CD4-positive, alpha-beta memory T cell (primary cell): ENCODE measurements at regions not wholly inside any gene's neighbourhood (a gene's known extent, or its start where the extent isn't known, plus 50 kb on each side); places are given as distances from the start of the nearest gene placed in this dataset.
A peak's percentile ranks its signal among the peaks of the same experiment; 100 is the strongest.

Experiments used
- CTCF ChIA-PET: fragments of 350-600 bp; sonication (Branson Sonifier 250); formaldehyde crosslinking; loops from one replicate; lab custom pipeline; 2021; ENCODE audit warnings: inconsistent platforms; ENCODE audit not compliant: partially characterized antibody; lab: Charles Lee
- POLR2A ChIA-PET: fragments of 350-600 bp; sonication (Branson Sonifier 250); formaldehyde crosslinking; loops from one replicate; lab custom pipeline; 2021; ENCODE audit not compliant: partially characterized antibody; lab: Charles Lee
- DNase-seq, 5 donors: peaks; one replicate each; pipeline versions ENCODE4 v3.0.0 to v3.0.0-alpha.2; 2020 to 2022; ENCODE audit warnings: mixed read lengths in 1 of 5
- H3K27ac ChIP-seq: one replicate; pipeline ENCODE4 v1.7.0; 2013; ENCODE audit warnings: low read depth, low read length
- H3K27me3 ChIP-seq: 2 replicates; pipeline ENCODE4 v1.7.0; 2013; ENCODE audit warnings: mild to moderate bottlenecking, low read length, moderate library complexity; ENCODE audit not compliant: insufficient read depth
- H3K36me3 ChIP-seq: 2 replicates; pipeline ENCODE4 v1.7.0; 2013; ENCODE audit warnings: mild to moderate bottlenecking, low read length, moderate library complexity; ENCODE audit not compliant: insufficient read depth
- H3K4me1 ChIP-seq: 2 replicates; pipeline ENCODE4 v1.7.0; 2013; ENCODE audit warnings: mild to moderate bottlenecking, low read length, moderate library complexity; ENCODE audit not compliant: insufficient read depth
- H3K4me3 ChIP-seq, 2 donors: one replicate each; pipeline ENCODE4 v1.7.0; 2013; ENCODE audit warnings: low read length in 2 of 2, mild to moderate bottlenecking in 1 of 2
- H3K9me3 ChIP-seq, 2 donors: one replicate each; pipeline ENCODE4 v1.7.0; 2013; ENCODE audit warnings: low read length in 2 of 2, control low read depth in 1 of 2; ENCODE audit not compliant: control insufficient read depth in 1 of 2
- H3K27ac Mint-ChIP-seq, 7 donors: one replicate each; pipeline ENCODE4 v1.8.0; 2020 to 2021; ENCODE audit warnings: mixed read lengths in 7 of 7, mild to moderate bottlenecking in 6 of 7, inconsistent platforms in 3 of 7, moderate library complexity in 3 of 7
- H3K27me3 Mint-ChIP-seq, 2 donors: one replicate each; pipeline ENCODE4 v1.8.0; 2020 to 2021; ENCODE audit warnings: mixed read lengths in 2 of 2
- H3K36me3 Mint-ChIP-seq, 2 donors: one replicate each; pipeline ENCODE4 v1.8.0; 2020 to 2021; ENCODE audit warnings: mixed read lengths in 2 of 2, inconsistent platforms in 1 of 2, mild to moderate bottlenecking in 1 of 2
- H3K4me1 Mint-ChIP-seq, 4 donors: one replicate each; pipeline ENCODE4 v1.8.0; 2020 to 2021; ENCODE audit warnings: mixed read lengths in 4 of 4, mild to moderate bottlenecking in 1 of 4
- H3K4me3 Mint-ChIP-seq, 8 donors: one replicate each; pipeline ENCODE4 v1.8.0; 2020 to 2021; ENCODE audit warnings: mixed read lengths in 8 of 8, mild to moderate bottlenecking in 7 of 8, moderate library complexity in 6 of 8, inconsistent platforms in 3 of 8
- H3K9me3 Mint-ChIP-seq, 8 donors: one replicate each; pipeline ENCODE4 v1.8.0; 2020 to 2021; ENCODE audit warnings: mixed read lengths in 8 of 8, mild to moderate bottlenecking in 5 of 8, inconsistent platforms in 3 of 8, moderate library complexity in 1 of 8
- intact Hi-C: fragments of 100-400 bp; cut with micrococcal nuclease; formaldehyde crosslinking; loops from one replicate; pipeline ENCODE4 v1.15.1; 2023

- intact Hi-C loops, result no loop called here
Observed at GRCh38 chr3:190227064-190227463, 95.2 kb downstream of the CLDN1 start.

GRCh38 chr3:190224863-190225692 lies 97.2 kb downstream of the CLDN1 start:
- Histone ChIP-seq H3K4me3 (no peak overlapping the region), H3K27ac (no peak overlapping the region), H3K27me3 (no peaks in the 10 kb centered on the region), H3K4me1 (no peaks in the 10 kb centered on the region), H3K9me3 (no peaks in the 10 kb centered on the region), H3K36me3 (no peaks in the 10 kb centered on the region)
- DNase-seq, result peak in 1 of 5 donors; percentile 1
- Mint-ChIP-seq H3K9me3 (peaks cover 0 to 11% (median 5%) of the 10 kb centered on the region in 8 donors), H3K4me1 (peaks cover 0 to 1% (median under 1%) of the 10 kb centered on the region in 4 donors), H3K4me3 (peak overlapping the region in 1 of 8 donors; percentile 10), H3K27me3 (peaks cover 1 to 2% of the 10 kb centered on the region in 2 donors), H3K36me3 (no peaks in the 10 kb centered on the region), H3K27ac (no peak overlapping the region)
- ChIA-PET POLR2A (no interaction called here), CTCF (interaction anchor here (1.5 kb wide), 1 partner anchor 98 kb away, joined by 7 read pairs; the partner anchor contains the start of gene CLDN1)
- intact Hi-C loops, result loop anchor here (1.0 kb wide), 1 partner anchor 97 kb away; the partner anchor contains the start of gene CLDN1

More at GRCh38 chr3:190227064-190227463, 95.2 kb downstream of the CLDN1 start:
- H3K36me3 Mint-ChIP-seq, result no peaks in the 10 kb centered on the region
- no peaks in the 10 kb centered on the region for H3K36me3 ChIP-seq
- no peak for DNase-seq
- H3K9me3 ChIP-seq, result no peaks in the 10 kb centered on the region
- CTCF ChIA-PET, result no interaction called here
- no peak overlapping the region for H3K4me3 ChIP-seq
- no peaks in the 10 kb centered on the region for H3K27me3 ChIP-seq
- H3K27me3 Mint-ChIP-seq, result peaks cover 0 to 2% of the 10 kb centered on the region in 2 donors
- no peaks in the 10 kb centered on the region for H3K4me1 ChIP-seq
- H3K27ac ChIP-seq, result no peak overlapping the region
- H3K27ac Mint-ChIP-seq, result no peak overlapping the region
- no peaks in the 10 kb centered on the region for H3K9me3 Mint-ChIP-seq
- peaks cover 0 to 1% (median under 1%) of the 10 kb centered on the region in 4 donors for H3K4me1 Mint-ChIP-seq
- no peak overlapping the region for H3K4me3 Mint-ChIP-seq
- POLR2A ChIA-PET, result no interaction called here

- Mint-ChIP-seq H3K27ac (no peak overlapping the region), H3K4me3 (no peak overlapping the region), H3K4me1 (no peaks in the 10 kb centered on the region), H3K9me3 (peaks cover 0 to 11% (median 5%) of the 10 kb centered on the region in 8 donors), H3K27me3 (peaks cover 1 to 2% of the 10 kb centered on the region in 2 donors), H3K36me3 (no peaks in the 10 kb centered on the region)
- no peaks in the 10 kb centered on the region for H3K9me3 ChIP-seq
- H3K36me3 ChIP-seq, result no peaks in the 10 kb centered on the region
- no peak overlapping the region for H3K4me3 ChIP-seq
- no peaks in the 10 kb centered on the region for H3K4me1 ChIP-seq
- no peak for DNase-seq
- no peak overlapping the region for H3K27ac ChIP-seq
- ChIA-PET CTCF (interaction anchor here (0.7 to 1.5 kb wide), 2 partner anchors 13 to 98 kb away, joined by 3 to 7 read pairs; partner anchors contain the start of gene CLDN1), POLR2A (no interaction called here)
- intact Hi-C loops, result loop anchor here (1.0 kb wide), 1 partner anchor 98 kb away; the partner anchor contains the start of gene CLDN1
- no peaks in the 10 kb centered on the region for H3K27me3 ChIP-seq
Observed at GRCh38 chr3:190224456-190224855, 97.8 kb downstream of the CLDN1 start.

GRCh38 chr3:190222916-190223315 lies 99.3 kb downstream of the CLDN1 start:
- Histone ChIP-seq H3K36me3 (no peaks in the 10 kb centered on the region), H3K27me3 (no peaks in the 10 kb centered on the region), H3K9me3 (no peaks in the 10 kb centered on the region), H3K4me1 (no peaks in the 10 kb centered on the region), H3K27ac (no peak overlapping the region), H3K4me3 (no peak overlapping the region)
- H3K4me1 Mint-ChIP-seq, result no peaks in the 10 kb centered on the region
- no peaks in the 10 kb centered on the region for H3K36me3 Mint-ChIP-seq
- ChIA-PET CTCF (no interaction called here), POLR2A (no interaction called here)
- H3K4me3 Mint-ChIP-seq, result no peak overlapping the region
- H3K27ac Mint-ChIP-seq, result no peak overlapping the region
- H3K27me3 Mint-ChIP-seq, result peaks cover 0 to 1% of the 10 kb centered on the region in 2 donors
- DNase-seq, result no peak
- intact Hi-C loops, result no loop called here
- peaks cover 0 to 11% (median 5%) of the 10 kb centered on the region in 8 donors for H3K9me3 Mint-ChIP-seq

GRCh38 chr3:190222360-190222759 lies 99.9 kb downstream of the CLDN1 start:
- no peaks in the 10 kb centered on the region for H3K36me3 Mint-ChIP-seq
- H3K27me3 Mint-ChIP-seq, result peaks cover 0 to 1% of the 10 kb centered on the region in 2 donors
- no peaks in the 10 kb centered on the region for H3K4me1 ChIP-seq
- intact Hi-C loops, result no loop called here
- H3K9me3 Mint-ChIP-seq, result peaks cover 0 to 11% (median 5%) of the 10 kb centered on the region in 8 donors
- no peak overlapping the region for H3K4me3 ChIP-seq
- no peak overlapping the region for H3K27ac Mint-ChIP-seq
- ChIA-PET CTCF (no interaction called here), POLR2A (no interaction called here)
- no peak overlapping the region for H3K4me3 Mint-ChIP-seq
- DNase-seq, result no peak
- no peaks in the 10 kb centered on the region for H3K36me3 ChIP-seq
- H3K27ac ChIP-seq, result no peak overlapping the region
- no peaks in the 10 kb centered on the region for H3K4me1 Mint-ChIP-seq
- no peaks in the 10 kb centered on the region for H3K9me3 ChIP-seq
- H3K27me3 ChIP-seq, result no peaks in the 10 kb centered on the region

GRCh38 chr3:190220362-190220761 lies 99.7 kb upstream of the P3H2 start:
- Mint-ChIP-seq H3K9me3 (peaks cover 0 to 11% (median 5%) of the 10 kb centered on the region in 8 donors), H3K27ac (no peak overlapping the region), H3K4me3 (no peak overlapping the region), H3K36me3 (no peaks in the 10 kb centered on the region), H3K27me3 (peaks cover 0 to 1% of the 10 kb centered on the region in 2 donors), H3K4me1 (no peaks in the 10 kb centered on the region)
- Histone ChIP-seq H3K4me1 (no peaks in the 10 kb centered on the region), H3K27ac (no peak overlapping the region), H3K27me3 (no peaks in the 10 kb centered on the region), H3K4me3 (no peak overlapping the region), H3K36me3 (no peaks in the 10 kb centered on the region), H3K9me3 (no peaks in the 10 kb centered on the region)
- ChIA-PET CTCF (no interaction called here), POLR2A (no interaction called here)
- intact Hi-C loops, result no loop called here
- DNase-seq, result no peak

GRCh38 chr3:190217081-190217480 lies 96.4 kb upstream of the P3H2 start:
- H3K4me1 ChIP-seq, result no peaks in the 10 kb centered on the region
- ChIA-PET CTCF (interaction anchor here (0.9 kb wide), 1 partner anchor 105 kb away, joined by 3 read pairs; the partner anchor contains the start of gene CLDN1), POLR2A (no interaction called here)
- H3K27ac ChIP-seq, result no peak overlapping the region
- peaks cover 0 to 11% (median 5%) of the 10 kb centered on the region in 8 donors for H3K9me3 Mint-ChIP-seq
- intact Hi-C loops, result no loop called here
- no peaks in the 10 kb centered on the region for H3K36me3 Mint-ChIP-seq
- H3K27me3 ChIP-seq, result no peaks in the 10 kb centered on the region
- H3K27ac Mint-ChIP-seq, result no peak overlapping the region
- H3K4me3 ChIP-seq, result no peak overlapping the region
- peaks cover 0 to 1% of the 10 kb centered on the region in 2 donors for H3K27me3 Mint-ChIP-seq
- DNase-seq, result no peak
- H3K9me3 ChIP-seq, result no peaks in the 10 kb centered on the region
- no peak overlapping the region for H3K4me3 Mint-ChIP-seq
- no peaks in the 10 kb centered on the region for H3K36me3 ChIP-seq
- no peaks in the 10 kb centered on the region for H3K4me1 Mint-ChIP-seq
